ENCODE measurements at regions not wholly inside any gene's neighbourhood (a gene's known extent, or its start where the extent isn't known, plus 50 kb on each side); places are given as distances from the start of the nearest gene placed in this dataset.

DNA sequence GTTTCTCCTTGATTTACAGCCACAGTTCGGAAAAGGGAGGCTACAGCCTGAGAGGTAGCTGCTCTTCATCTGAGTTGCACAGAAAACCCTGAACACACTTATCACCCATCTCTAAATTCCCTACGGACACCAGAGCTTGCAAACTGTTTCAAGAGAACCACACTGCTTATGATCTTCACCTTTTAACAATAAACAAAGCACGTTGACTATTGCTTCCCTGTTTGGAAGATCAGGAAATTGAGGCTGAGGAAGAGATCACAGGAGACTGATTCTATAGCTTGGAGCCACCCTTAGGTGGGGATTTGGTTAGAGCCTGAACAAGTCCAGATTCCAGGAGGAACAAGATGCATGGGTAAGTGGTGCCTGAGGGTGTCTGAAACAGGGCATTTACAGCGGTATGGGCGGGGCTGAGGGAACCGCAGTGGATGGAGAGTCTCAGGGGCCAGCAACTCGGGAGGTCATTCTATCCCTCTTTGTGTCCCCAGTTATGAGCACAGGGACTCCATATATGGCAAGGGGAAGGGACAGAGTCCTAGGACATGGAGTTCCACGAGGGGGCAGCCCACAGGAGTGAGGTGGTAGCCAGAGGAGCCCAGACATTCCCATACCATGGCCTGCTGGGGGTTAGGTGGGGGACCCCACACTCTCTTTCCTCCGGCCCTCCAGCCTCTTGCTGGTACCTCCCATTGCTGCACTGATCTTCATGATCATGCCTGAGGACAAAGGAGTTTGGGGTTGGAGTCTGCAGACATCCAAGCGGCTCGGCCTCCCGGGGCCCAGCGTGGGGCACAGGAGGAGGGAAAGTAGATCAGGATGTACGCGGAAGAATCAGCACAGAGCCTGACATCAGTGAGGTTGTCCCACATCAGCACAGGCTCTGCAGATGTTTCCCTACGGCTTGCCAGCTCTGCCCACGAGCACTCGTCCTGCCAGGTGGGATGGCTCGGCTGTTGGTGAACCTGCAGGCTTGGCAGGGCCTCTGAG lies 162.3 kb upstream of the ZNF536 start:
- H3K4me1 ChIP-seq (ENCODE audit: control insufficient read depth in 2 of 2, insufficient read depth in 2 of 2, low read length in 2 of 2): no peaks in the 10 kb centered on the region
- no peak overlapping the region for H3K9ac ChIP-seq (ENCODE audit: low read depth in 1 of 2, low read length in 2 of 2)
- H3K36me3 ChIP-seq (ENCODE audit: control insufficient read depth in 2 of 2, insufficient read depth in 2 of 2, low read length in 2 of 2): no peaks in the 10 kb centered on the region
- H3K27ac ChIP-seq (ENCODE audit: low read depth in 2 of 2, low read length in 2 of 2): no peak overlapping the region
- H3K4me3 ChIP-seq (ENCODE audit: low read length in 2 of 2): no peak overlapping the region
- H3K27me3 ChIP-seq (ENCODE audit: control insufficient read depth in 2 of 2, insufficient read depth in 2 of 2, low read length in 2 of 2): no peaks in the 10 kb centered on the region
- no peaks in the 10 kb centered on the region for H3K9me3 ChIP-seq (ENCODE audit: control insufficient read depth in 2 of 2, low read length in 2 of 2)

DNA sequence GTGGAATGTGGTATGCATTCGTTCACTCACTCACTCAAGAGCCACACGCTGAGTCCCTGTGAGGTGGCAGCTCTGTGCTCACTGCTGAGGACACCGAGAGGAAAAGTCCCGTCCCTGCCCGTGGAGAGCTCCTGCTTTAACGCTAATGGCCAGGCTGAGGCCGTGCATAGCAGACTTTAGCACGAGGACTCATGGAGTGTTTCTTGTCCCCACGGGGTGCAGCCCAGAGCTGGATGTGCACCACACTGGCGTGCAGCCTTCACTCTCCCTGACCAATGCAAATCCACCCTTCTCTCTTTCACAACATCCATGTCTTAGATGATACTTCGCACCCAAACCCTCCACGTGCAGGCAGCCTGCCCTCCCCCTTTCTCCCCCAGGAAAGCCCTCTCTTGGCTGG lies 159.6 kb upstream of the ZNF536 start:
- no peak overlapping the region for H3K9ac ChIP-seq (ENCODE audit: low read depth in 1 of 2, low read length in 2 of 2)

DNA sequence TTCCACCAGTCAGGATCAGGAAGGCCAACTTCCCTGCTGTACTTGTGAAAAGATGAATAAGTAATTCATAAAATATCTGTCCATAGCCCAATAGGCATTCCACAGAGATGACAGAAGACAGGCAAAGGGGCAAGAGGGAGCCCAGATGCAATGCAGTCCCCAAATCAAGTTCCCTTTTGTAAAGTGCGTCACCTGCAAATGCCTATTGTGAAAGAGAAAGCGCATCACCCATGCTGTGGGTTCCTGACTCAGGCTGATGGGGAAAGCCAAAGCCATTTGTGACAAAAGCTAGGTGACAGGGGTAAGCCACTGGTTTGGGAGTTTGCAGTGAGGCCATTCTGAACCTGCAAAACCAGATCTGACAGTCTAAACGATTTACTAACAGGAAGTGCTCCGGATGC lies 157.5 kb upstream of the ZNF536 start:
- Histone ChIP-seq H3K4me1 (ENCODE audit: control insufficient read depth in 2 of 2, insufficient read depth in 2 of 2, low read length in 2 of 2) (no peaks in the 10 kb centered on the region), H3K36me3 (ENCODE audit: control insufficient read depth in 2 of 2, insufficient read depth in 2 of 2, low read length in 2 of 2) (no peaks in the 10 kb centered on the region), H3K27ac (ENCODE audit: low read depth in 2 of 2, low read length in 2 of 2) (no peak overlapping the region), H3K4me3 (ENCODE audit: low read length in 2 of 2) (no peak overlapping the region), H3K27me3 (ENCODE audit: control insufficient read depth in 2 of 2, insufficient read depth in 2 of 2, low read length in 2 of 2) (no peaks in the 10 kb centered on the region), H3K9ac (ENCODE audit: low read depth in 1 of 2, low read length in 2 of 2) (no peak overlapping the region), H3K9me3 (ENCODE audit: control insufficient read depth in 2 of 2, low read length in 2 of 2) (no peaks in the 10 kb centered on the region)

More for the DNA sequence above, 159.6 kb upstream of the ZNF536 start:
- Histone ChIP-seq H3K4me1 (ENCODE audit: control insufficient read depth in 2 of 2, insufficient read depth in 2 of 2, low read length in 2 of 2) (no peaks in the 10 kb centered on the region), H3K27ac (ENCODE audit: low read depth in 2 of 2, low read length in 2 of 2) (no peak overlapping the region), H3K36me3 (ENCODE audit: control insufficient read depth in 2 of 2, insufficient read depth in 2 of 2, low read length in 2 of 2) (no peaks in the 10 kb centered on the region), H3K27me3 (ENCODE audit: control insufficient read depth in 2 of 2, insufficient read depth in 2 of 2, low read length in 2 of 2) (no peaks in the 10 kb centered on the region), H3K4me3 (ENCODE audit: low read length in 2 of 2) (no peak overlapping the region), H3K9me3 (ENCODE audit: control insufficient read depth in 2 of 2, low read length in 2 of 2) (no peaks in the 10 kb centered on the region)

DNA sequence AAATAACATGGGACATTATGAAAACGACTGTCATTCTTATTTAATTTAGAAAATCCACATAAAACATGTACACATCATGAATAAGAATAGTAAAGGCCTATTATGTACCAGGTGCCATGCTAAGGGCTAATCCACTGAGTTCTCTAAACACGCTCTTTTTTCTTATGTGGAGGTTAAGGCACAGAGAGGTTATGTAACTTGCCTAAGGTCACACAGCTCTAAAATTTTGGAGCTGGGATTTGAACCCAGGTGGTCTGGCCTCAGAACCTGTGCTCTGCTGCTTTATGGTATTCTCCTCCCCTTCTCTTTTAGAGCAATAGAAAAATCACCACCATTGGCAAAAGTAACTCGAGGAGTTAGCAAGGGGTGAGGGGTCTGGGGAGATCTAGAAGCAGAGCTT lies 156.9 kb upstream of the ZNF536 start:
- no peak overlapping the region for H3K9ac ChIP-seq (ENCODE audit: low read depth in 1 of 2, low read length in 2 of 2)
- H3K4me3 ChIP-seq (ENCODE audit: low read length in 2 of 2): no peak overlapping the region
- no peaks in the 10 kb centered on the region for H3K9me3 ChIP-seq (ENCODE audit: control insufficient read depth in 2 of 2, low read length in 2 of 2)
- H3K4me1 ChIP-seq (ENCODE audit: control insufficient read depth in 2 of 2, insufficient read depth in 2 of 2, low read length in 2 of 2): no peaks in the 10 kb centered on the region
- H3K27ac ChIP-seq (ENCODE audit: low read depth in 2 of 2, low read length in 2 of 2): no peak overlapping the region
- no peaks in the 10 kb centered on the region for H3K36me3 ChIP-seq (ENCODE audit: control insufficient read depth in 2 of 2, insufficient read depth in 2 of 2, low read length in 2 of 2)
- H3K27me3 ChIP-seq (ENCODE audit: control insufficient read depth in 2 of 2, insufficient read depth in 2 of 2, low read length in 2 of 2): no peaks in the 10 kb centered on the region

DNA sequence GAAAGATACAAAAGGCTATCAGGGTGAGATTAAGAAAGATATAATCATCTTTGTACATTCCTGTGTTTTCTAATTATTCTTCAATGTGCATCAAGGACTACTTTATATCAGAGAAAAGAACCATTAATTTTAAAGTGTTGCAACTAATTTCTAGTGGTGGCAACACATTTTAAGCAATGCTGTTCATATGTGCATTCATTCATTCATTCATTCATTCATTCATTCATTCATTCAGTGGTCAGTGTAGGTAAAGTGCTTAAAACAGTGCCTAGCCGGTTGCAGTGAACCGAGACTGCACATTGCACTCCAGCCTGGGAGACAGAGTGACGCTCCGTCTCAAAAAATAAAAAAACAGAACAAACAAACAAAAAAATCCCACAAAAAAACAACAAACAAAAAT lies 155.7 kb upstream of the ZNF536 start:
- Histone ChIP-seq H3K4me3 (ENCODE audit: low read length in 2 of 2) (no peak overlapping the region), H3K9ac (ENCODE audit: low read depth in 1 of 2, low read length in 2 of 2) (no peak overlapping the region), H3K9me3 (ENCODE audit: control insufficient read depth in 2 of 2, low read length in 2 of 2) (no peaks in the 10 kb centered on the region), H3K4me1 (ENCODE audit: control insufficient read depth in 2 of 2, insufficient read depth in 2 of 2, low read length in 2 of 2) (no peaks in the 10 kb centered on the region), H3K27me3 (ENCODE audit: control insufficient read depth in 2 of 2, insufficient read depth in 2 of 2, low read length in 2 of 2) (peaks cover 0 to 8% of the 10 kb centered on the region in 2 donors), H3K27ac (ENCODE audit: low read depth in 2 of 2, low read length in 2 of 2) (no peak overlapping the region), H3K36me3 (ENCODE audit: control insufficient read depth in 2 of 2, insufficient read depth in 2 of 2, low read length in 2 of 2) (no peaks in the 10 kb centered on the region)

DNA sequence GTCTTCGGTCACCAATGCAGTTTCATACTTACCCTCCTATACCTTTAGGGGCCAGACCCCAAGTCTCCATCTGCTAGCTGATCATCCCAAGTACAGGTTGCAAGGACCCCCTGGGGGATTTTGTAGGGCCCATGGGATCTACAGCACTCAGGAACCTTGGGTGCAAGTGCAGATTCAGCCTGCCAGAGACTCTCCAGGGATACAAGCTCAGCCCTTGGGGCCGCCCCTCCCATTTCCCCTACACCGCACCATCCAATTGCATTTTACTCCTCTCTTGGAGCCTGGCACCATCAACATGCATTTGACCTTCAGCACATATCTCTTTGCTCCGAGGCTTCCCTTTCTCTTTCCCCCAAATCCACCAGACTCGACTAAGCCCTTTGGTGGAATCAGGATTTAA lies 154.7 kb upstream of the ZNF536 start:
- Histone ChIP-seq H3K4me3 (ENCODE audit: low read length in 2 of 2) (no peak overlapping the region), H3K9me3 (ENCODE audit: control insufficient read depth in 2 of 2, low read length in 2 of 2) (no peaks in the 10 kb centered on the region), H3K9ac (ENCODE audit: low read depth in 1 of 2, low read length in 2 of 2) (no peak overlapping the region), H3K36me3 (ENCODE audit: control insufficient read depth in 2 of 2, insufficient read depth in 2 of 2, low read length in 2 of 2) (no peaks in the 10 kb centered on the region), H3K4me1 (ENCODE audit: control insufficient read depth in 2 of 2, insufficient read depth in 2 of 2, low read length in 2 of 2) (no peaks in the 10 kb centered on the region), H3K27me3 (ENCODE audit: control insufficient read depth in 2 of 2, insufficient read depth in 2 of 2, low read length in 2 of 2) (peaks cover 0 to 11% of the 10 kb centered on the region in 2 donors), H3K27ac (ENCODE audit: low read depth in 2 of 2, low read length in 2 of 2) (no peak overlapping the region)

DNA sequence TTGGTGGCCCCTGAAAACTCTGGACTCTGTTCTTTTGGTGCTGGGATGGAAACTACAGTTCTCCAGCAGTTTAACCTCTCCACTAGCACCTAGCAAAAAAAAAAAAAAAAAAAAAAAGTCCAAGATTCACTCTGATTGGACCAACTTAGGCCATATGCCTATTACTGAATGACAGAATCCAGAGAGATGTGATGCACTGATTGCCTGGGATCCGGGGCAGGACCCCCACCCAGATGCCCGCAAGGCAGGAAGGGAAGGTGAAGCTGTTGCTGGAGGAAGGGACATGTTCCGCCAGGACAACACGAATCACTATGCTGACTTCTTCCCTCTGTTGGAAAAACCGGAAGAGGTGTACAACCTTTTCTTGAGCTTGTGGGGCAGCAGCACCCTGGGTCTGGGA lies 152.5 kb upstream of the ZNF536 start:
- peaks cover 10 to 19% of the 10 kb centered on the region in 2 donors for H3K27me3 ChIP-seq (ENCODE audit: control insufficient read depth in 2 of 2, insufficient read depth in 2 of 2, low read length in 2 of 2)
- H3K9ac ChIP-seq (ENCODE audit: low read depth in 1 of 2, low read length in 2 of 2): no peak overlapping the region
- no peaks in the 10 kb centered on the region for H3K4me1 ChIP-seq (ENCODE audit: control insufficient read depth in 2 of 2, insufficient read depth in 2 of 2, low read length in 2 of 2)
- H3K4me3 ChIP-seq (ENCODE audit: low read length in 2 of 2): no peak overlapping the region
- no peaks in the 10 kb centered on the region for H3K9me3 ChIP-seq (ENCODE audit: control insufficient read depth in 2 of 2, low read length in 2 of 2)
- H3K36me3 ChIP-seq (ENCODE audit: control insufficient read depth in 2 of 2, insufficient read depth in 2 of 2, low read length in 2 of 2): no peaks in the 10 kb centered on the region
- H3K27ac ChIP-seq (ENCODE audit: low read depth in 2 of 2, low read length in 2 of 2): no peak overlapping the region

DNA sequence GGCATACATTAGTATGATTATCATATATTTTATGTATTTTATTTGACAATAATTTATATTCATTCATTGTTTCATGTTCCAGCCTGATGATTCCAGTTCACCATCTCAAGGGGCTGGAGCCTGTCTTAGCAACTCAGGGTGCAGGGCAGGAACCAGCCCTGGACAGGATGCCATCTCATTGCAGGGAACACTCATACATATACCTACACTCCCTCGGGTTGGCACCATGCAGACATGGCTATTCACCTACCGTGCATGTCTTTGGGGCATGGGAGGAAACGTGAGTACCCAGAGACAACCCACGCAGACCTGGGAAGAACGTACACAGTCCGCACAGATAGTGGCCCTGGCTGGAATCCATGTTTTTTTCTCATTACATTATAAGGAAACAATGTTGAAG lies 151.0 kb upstream of the ZNF536 start:
- Histone ChIP-seq H3K9ac (ENCODE audit: low read depth in 1 of 2, low read length in 2 of 2) (no peak overlapping the region), H3K4me3 (ENCODE audit: low read length in 2 of 2) (no peak overlapping the region), H3K27me3 (ENCODE audit: control insufficient read depth in 2 of 2, insufficient read depth in 2 of 2, low read length in 2 of 2) (peaks cover 13 to 27% of the 10 kb centered on the region in 2 donors), H3K36me3 (ENCODE audit: control insufficient read depth in 2 of 2, insufficient read depth in 2 of 2, low read length in 2 of 2) (no peaks in the 10 kb centered on the region), H3K4me1 (ENCODE audit: control insufficient read depth in 2 of 2, insufficient read depth in 2 of 2, low read length in 2 of 2) (no peaks in the 10 kb centered on the region), H3K27ac (ENCODE audit: low read depth in 2 of 2, low read length in 2 of 2) (no peak overlapping the region), H3K9me3 (ENCODE audit: control insufficient read depth in 2 of 2, low read length in 2 of 2) (no peaks in the 10 kb centered on the region)

DNA sequence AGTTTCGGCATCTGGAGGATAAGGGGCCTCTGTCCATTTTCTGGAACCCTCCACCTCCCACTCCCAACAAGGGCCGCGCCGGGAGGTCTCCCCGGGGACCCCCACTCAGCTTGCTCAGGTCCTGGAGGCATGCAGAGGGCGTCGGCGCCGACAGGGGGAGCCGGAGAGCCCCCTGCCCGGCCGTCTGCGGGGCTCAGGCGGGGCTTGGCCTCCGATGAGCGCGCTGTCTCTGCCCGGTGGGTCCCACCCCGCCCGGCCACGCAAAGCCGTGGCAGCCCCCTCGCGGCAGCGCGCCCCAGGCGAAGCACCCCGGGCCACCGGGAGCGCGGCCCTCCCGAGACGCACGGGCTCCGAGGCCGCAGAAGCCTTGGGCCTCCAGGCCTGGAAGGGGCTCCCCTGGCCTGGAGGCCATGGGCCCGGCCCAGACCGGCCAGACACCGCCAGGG lies 149.7 kb upstream of the ZNF536 start:
- Histone ChIP-seq H3K4me1 (ENCODE audit: control insufficient read depth in 2 of 2, insufficient read depth in 2 of 2, low read length in 2 of 2) (peaks cover 0 to 4% of the 10 kb centered on the region in 2 donors), H3K36me3 (ENCODE audit: control insufficient read depth in 2 of 2, insufficient read depth in 2 of 2, low read length in 2 of 2) (no peaks in the 10 kb centered on the region), H3K27ac (ENCODE audit: low read depth in 2 of 2, low read length in 2 of 2) (no peak overlapping the region), H3K9ac (ENCODE audit: low read depth in 1 of 2, low read length in 2 of 2) (no peak overlapping the region), H3K9me3 (ENCODE audit: control insufficient read depth in 2 of 2, low read length in 2 of 2) (no peaks in the 10 kb centered on the region), H3K27me3 (ENCODE audit: control insufficient read depth in 2 of 2, insufficient read depth in 2 of 2, low read length in 2 of 2) (peaks cover 15 to 37% of the 10 kb centered on the region in 2 donors), H3K4me3 (ENCODE audit: low read length in 2 of 2) (no peak overlapping the region)

DNA sequence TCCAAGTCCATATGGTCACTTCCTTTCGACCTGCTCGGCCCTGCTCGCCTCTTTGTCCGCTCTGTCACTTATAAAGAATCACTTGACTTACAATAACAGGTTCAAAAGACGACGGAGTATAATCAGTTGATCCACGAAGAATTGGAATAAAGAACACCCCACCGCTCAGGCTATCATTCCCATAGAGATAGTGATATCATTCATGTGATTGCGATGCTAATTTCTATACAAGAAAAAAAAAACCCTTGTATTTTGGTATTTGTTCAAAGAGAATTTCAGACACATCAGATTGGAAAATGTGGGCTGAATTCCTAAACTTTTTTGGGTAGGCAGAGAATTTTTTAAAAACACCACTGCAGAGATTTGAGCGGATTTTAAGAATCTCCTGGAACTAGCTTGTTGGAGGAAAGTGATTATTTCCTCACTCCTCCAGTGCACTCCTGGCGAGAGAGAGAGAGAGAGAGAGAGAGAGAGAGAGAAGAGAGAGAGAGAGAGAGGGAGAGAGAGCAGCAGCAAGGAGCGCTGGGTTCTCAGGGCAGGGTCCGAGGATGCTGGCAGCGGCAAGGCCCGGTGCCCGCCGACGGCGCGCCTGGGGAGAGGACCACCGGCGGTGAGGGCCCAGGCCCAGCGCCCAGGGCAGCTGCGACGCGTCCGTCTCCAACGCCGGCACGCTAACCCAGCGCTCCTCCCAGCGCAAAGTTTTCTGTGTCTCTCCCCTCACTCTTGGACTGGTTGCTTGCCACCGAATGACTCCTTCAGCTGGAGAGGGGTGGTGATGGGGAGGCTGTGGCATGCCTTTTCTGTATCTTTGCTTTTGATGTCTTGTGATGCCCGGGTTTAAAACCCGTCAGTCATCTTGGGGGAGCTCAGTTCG lies 149.0 kb upstream of the ZNF536 start:
- H3K36me3 ChIP-seq (ENCODE audit: control insufficient read depth in 2 of 2, insufficient read depth in 2 of 2, low read length in 2 of 2): no peaks in the 10 kb centered on the region
- no peak overlapping the region for H3K27ac ChIP-seq (ENCODE audit: low read depth in 2 of 2, low read length in 2 of 2)
- no peak overlapping the region for H3K4me3 ChIP-seq (ENCODE audit: low read length in 2 of 2)
- peaks cover 0 to 4% of the 10 kb centered on the region in 2 donors for H3K4me1 ChIP-seq (ENCODE audit: control insufficient read depth in 2 of 2, insufficient read depth in 2 of 2, low read length in 2 of 2)
- no peaks in the 10 kb centered on the region for H3K9me3 ChIP-seq (ENCODE audit: control insufficient read depth in 2 of 2, low read length in 2 of 2)
- peaks cover 15 to 37% of the 10 kb centered on the region in 2 donors for H3K27me3 ChIP-seq (ENCODE audit: control insufficient read depth in 2 of 2, insufficient read depth in 2 of 2, low read length in 2 of 2)
- H3K9ac ChIP-seq (ENCODE audit: low read depth in 1 of 2, low read length in 2 of 2): no peak overlapping the region
